MCF 10A (cell line): ENCODE measurements at regions not wholly inside any gene's neighbourhood (a gene's known extent, or its start where the extent isn't known, plus 50 kb on each side); places are given as distances from the start of the nearest gene placed in this dataset.

Experiments
- BruUV-seq: library from RNA; stranded (reverse); fragments of 400-500 nt; replicated peaks from 2 replicates; lab custom pipeline; 2021; lab: Mats Ljungman, UMichigan
- CTCF ChIA-PET: fragments of 300-600 bp; sonication (Branson Sonifier 250); formaldehyde crosslinking; extraction: SDS; loops from one replicate; lab custom pipeline; 2021; ENCODE audit warnings: antibody characterized with exemption, inconsistent platforms; lab: Yijun Ruan, JAX
- POLR2A ChIA-PET: fragments of 300-600, 350-650 bp; sonication (Branson Sonifier 250); formaldehyde crosslinking; extraction: SDS; loops from one replicate; lab custom pipeline; 2020; ENCODE audit warnings: antibody characterized with exemption, inconsistent platforms; lab: Yijun Ruan, JAX
- DNase-seq: peaks from one replicate; pipeline ENCODE4 v3.0.0-alpha.2; 2018; ENCODE audit not compliant: unreplicated experiment
- H3K27ac Mint-ChIP-seq: one replicate; pipeline ENCODE4 v1.8.0; 2022; ENCODE audit warnings: mild to moderate bottlenecking, low read depth, mixed read lengths; ENCODE audit not compliant: unreplicated experiment
- H3K27me3 Mint-ChIP-seq: one replicate; pipeline ENCODE4 v1.8.0; 2022; ENCODE audit warnings: mixed read lengths; ENCODE audit not compliant: insufficient read depth, unreplicated experiment
- H3K36me3 Mint-ChIP-seq: one replicate; pipeline ENCODE4 v1.8.0; 2022; ENCODE audit warnings: mild to moderate bottlenecking, moderate library complexity, mixed read lengths; ENCODE audit not compliant: insufficient read depth, unreplicated experiment
- H3K4me1 Mint-ChIP-seq: one replicate; pipeline ENCODE4 v1.8.0; 2022; ENCODE audit warnings: mixed read lengths; ENCODE audit not compliant: insufficient read depth, unreplicated experiment
- H3K4me3 Mint-ChIP-seq: one replicate; pipeline ENCODE4 v1.8.0; 2022; ENCODE audit warnings: mild to moderate bottlenecking, moderate library complexity, mixed read lengths; ENCODE audit not compliant: unreplicated experiment
- H3K9me3 Mint-ChIP-seq: one replicate; pipeline ENCODE4 v1.8.0; 2022; ENCODE audit warnings: mixed read lengths; ENCODE audit not compliant: unreplicated experiment
- intact Hi-C: fragments of 100-400 bp; cut with micrococcal nuclease; formaldehyde crosslinking; loops from 2 replicates; pipeline ENCODE4 v1.14.1; 2022
- TF ChIP-seq, protein P1 (sequence below): fragments of 200-600 bp; IDR thresholded peaks from one replicate; pipeline ENCODE4 v1.8.0; 2022; ENCODE audit warnings: antibody characterized with exemption, mild to moderate bottlenecking; ENCODE audit not compliant: unreplicated experiment

DNA sequence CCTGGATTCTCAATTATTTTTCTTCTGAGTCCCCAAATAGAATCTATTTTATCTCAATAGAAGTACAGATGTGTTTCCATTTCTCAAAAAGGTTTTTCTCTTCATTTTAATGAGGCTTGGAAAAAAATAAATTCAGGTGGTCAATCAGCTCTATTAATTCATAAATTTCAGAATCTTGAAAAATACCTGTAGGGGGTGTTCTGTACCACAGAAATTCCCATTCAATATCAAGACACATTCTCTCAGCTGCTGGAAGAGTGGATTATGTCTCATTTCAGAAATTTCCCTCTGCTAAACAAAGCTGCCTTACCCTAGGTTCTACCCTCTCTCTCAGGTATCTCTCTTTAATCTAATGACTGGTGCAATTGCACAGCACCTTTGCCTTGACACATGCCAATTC lies 1121.2 kb downstream of the SI start:
- TF ChIP-seq, protein P1, sequence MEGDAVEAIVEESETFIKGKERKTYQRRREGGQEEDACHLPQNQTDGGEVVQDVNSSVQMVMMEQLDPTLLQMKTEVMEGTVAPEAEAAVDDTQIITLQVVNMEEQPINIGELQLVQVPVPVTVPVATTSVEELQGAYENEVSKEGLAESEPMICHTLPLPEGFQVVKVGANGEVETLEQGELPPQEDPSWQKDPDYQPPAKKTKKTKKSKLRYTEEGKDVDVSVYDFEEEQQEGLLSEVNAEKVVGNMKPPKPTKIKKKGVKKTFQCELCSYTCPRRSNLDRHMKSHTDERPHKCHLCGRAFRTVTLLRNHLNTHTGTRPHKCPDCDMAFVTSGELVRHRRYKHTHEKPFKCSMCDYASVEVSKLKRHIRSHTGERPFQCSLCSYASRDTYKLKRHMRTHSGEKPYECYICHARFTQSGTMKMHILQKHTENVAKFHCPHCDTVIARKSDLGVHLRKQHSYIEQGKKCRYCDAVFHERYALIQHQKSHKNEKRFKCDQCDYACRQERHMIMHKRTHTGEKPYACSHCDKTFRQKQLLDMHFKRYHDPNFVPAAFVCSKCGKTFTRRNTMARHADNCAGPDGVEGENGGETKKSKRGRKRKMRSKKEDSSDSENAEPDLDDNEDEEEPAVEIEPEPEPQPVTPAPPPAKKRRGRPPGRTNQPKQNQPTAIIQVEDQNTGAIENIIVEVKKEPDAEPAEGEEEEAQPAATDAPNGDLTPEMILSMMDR: no peak
- intact Hi-C loops: loop anchor here (1.0 kb wide), 1 partner anchor 1228 kb away; no protein-coding TSS in a partner anchor

DNA sequence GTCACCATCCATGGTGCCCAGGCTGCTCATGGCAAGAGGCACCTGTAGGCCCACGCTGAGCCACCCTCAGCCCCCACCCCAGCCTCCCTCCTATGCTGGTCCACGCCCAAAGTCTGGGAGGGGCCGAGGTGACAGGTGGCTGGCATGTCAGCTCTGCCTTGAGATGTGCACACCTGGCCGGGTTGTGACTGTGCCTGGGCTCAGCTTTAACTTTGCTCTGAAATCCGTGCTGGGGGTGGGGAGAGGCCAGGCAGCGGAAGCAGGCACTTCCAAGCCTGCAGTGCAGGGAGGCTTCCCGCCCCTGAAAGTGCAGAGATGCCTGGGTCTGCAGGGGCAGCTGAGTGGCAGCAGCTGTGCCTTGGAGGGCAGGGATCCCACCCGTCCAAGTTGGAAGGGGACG lies 1124.8 kb downstream of the SI start:
- intact Hi-C loops: loop anchor here (5.0 kb wide), 1 partner anchor 896 kb away; no protein-coding TSS in a partner anchor
- Mint-ChIP-seq H3K9me3 (no peaks in the 10 kb centered on the region), H3K27me3 (no peaks in the 10 kb centered on the region), H3K4me3 (no peak overlapping the region), H3K27ac (no peak overlapping the region), H3K36me3 (no peaks in the 10 kb centered on the region), H3K4me1 (no peaks in the 10 kb centered on the region)
- TF ChIP-seq, protein P1: no peak
- ChIA-PET POLR2A (no interaction called here), CTCF (interaction anchor here (0.6 to 2.1 kb wide), 4 partner anchors 388 to 900 kb away, joined by 3 to 11 read pairs (median 3); no protein-coding TSS in a partner anchor)
- DNase-seq: no peak
- no TSS peak for BruUV-seq

More for the DNA sequence above, 1121.2 kb downstream of the SI start:
- Mint-ChIP-seq H3K4me1 (no peaks in the 10 kb centered on the region), H3K36me3 (no peaks in the 10 kb centered on the region), H3K27me3 (no peaks in the 10 kb centered on the region), H3K9me3 (no peaks in the 10 kb centered on the region), H3K27ac (no peak overlapping the region), H3K4me3 (no peak overlapping the region)
- POLR2A ChIA-PET: interaction anchor here (0.6 kb wide), 1 partner anchor 451 kb away, joined by 3 read pairs; no protein-coding TSS in a partner anchor
- DNase-seq: no peak
- no TSS peak for BruUV-seq
- CTCF ChIA-PET: no interaction called here

DNA sequence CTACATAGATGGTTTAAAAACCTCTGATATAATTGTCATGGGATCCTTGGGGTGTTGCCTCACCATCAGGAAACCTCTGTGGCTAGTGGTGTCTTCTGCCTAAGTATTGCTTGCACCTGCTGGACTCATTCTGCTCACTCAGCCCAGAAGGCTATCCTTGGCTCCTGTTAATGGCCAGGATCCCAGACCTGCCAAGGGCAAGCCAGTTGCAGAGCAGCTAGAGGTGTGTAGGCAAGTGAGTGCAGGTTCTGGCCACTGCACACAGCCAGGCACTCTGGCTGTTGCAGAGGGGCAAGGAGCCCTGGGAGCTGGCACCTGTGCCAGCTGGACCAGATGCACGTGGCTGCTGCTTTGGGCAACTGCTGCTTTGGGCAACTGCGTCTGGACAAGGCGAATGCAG lies 1125.8 kb downstream of the SI start:
- TF ChIP-seq, protein P1: no peak
- intact Hi-C loops: loop anchor here (5.0 kb wide), 1 partner anchor 895 kb away; no protein-coding TSS in a partner anchor
- Mint-ChIP-seq H3K27ac (no peak overlapping the region), H3K27me3 (no peaks in the 10 kb centered on the region), H3K36me3 (no peaks in the 10 kb centered on the region), H3K9me3 (no peaks in the 10 kb centered on the region), H3K4me1 (no peaks in the 10 kb centered on the region), H3K4me3 (no peak overlapping the region)
- DNase-seq: no peak
- BruUV-seq: no TSS peak
- ChIA-PET CTCF (interaction anchor here (0.6 to 2.1 kb wide), 2 partner anchors 222 to 896 kb away, joined by 3 to 11 read pairs; no protein-coding TSS in a partner anchor), POLR2A (no interaction called here)

- Mint-ChIP-seq H3K27ac (no peak overlapping the region), H3K36me3 (no peaks in the 10 kb centered on the region), H3K9me3 (no peaks in the 10 kb centered on the region), H3K4me1 (no peaks in the 10 kb centered on the region), H3K27me3 (no peaks in the 10 kb centered on the region), H3K4me3 (no peak overlapping the region)
- intact Hi-C loops: loop anchor here (1.0 to 5.0 kb wide), 2 partner anchors 475 to 894 kb away; no protein-coding TSS in a partner anchor
- TF ChIP-seq, protein P1: peak; percentile 44
- ChIA-PET POLR2A (no interaction called here), CTCF (interaction anchor here (0.6 to 1.7 kb wide), 11 partner anchors 9 to 1947 kb away, joined by 3 to 9 read pairs (median 5); no protein-coding TSS in a partner anchor)
- no TSS peak for BruUV-seq
- peak; percentile 26 for DNase-seq
Measured at GRCh38 chr3:163951397-163951987, 1126.8 kb downstream of the SI start.
